B cell (primary cell): ENCODE measurements at regions not wholly inside any gene's neighbourhood (a gene's known extent, or its start where the extent isn't known, plus 50 kb on each side); places are given as distances from the start of the nearest gene placed in this dataset.
"Not testable (repeated sequence)": the region's sequence is repeated elsewhere in the genome, so short reads cannot be mapped to it uniquely, and the experiment has no call there.

Experiments
- ATAC-seq: fragments of 200-7000 bp; cut with Tn5 transposase; one replicate; pipeline ENCODE4 v1.10.0; 2021; ENCODE audit warnings: low read depth, mild to moderate bottlenecking, moderate number of reproducible peaks, moderate library complexity
- CTCF ChIA-PET: fragments of 350-600 bp; sonication (Branson Sonifier 250); formaldehyde crosslinking; loops from one replicate; lab custom pipeline; 2021; ENCODE audit warnings: antibody characterized with exemption, inconsistent platforms; lab: Charles Lee
- POLR2A ChIA-PET: fragments of 350-600 bp; sonication (Branson Sonifier 250); formaldehyde crosslinking; loops from one replicate; lab custom pipeline; 2021; ENCODE audit warnings: antibody characterized with exemption; lab: Charles Lee
- DNase-seq: peaks from one replicate; pipeline ENCODE4 v3.0.0; 2013
- H2AFZ ChIP-seq: 2 replicates; pipeline ENCODE4 v1.6.1; 2012; ENCODE audit warnings: mild to moderate bottlenecking, low read depth, low read length; ENCODE audit not compliant: insufficient read depth, poor library complexity, severe bottlenecking
- H3K27ac ChIP-seq, 2 donors: 1 replicate in 1 of 2; 2 replicates in 1 of 2; pipeline ENCODE4 v1.5.1; 2012 to 2013; ENCODE audit warnings: low read length in 2 of 2, mild to moderate bottlenecking in 2 of 2, moderate library complexity in 1 of 2
- H3K27me3 ChIP-seq, 4 experiments: fragments of 200-600 bp in 1 of 4; sonication (generic) in 1 of 4; replicated peaks in 1 of 4; 1 replicate in 2 of 4; 2 replicates in 2 of 4; pipeline versions ENCODE4 v1.6.1 to v1.7.0; 2013 to 2016; ENCODE audit warnings: low read length in 3 of 4, mild to moderate bottlenecking in 2 of 4, mixed read lengths in 1 of 4, moderate library complexity in 1 of 4; ENCODE audit not compliant: insufficient read depth in 4 of 4, control insufficient read depth in 3 of 4; ENCODE audit errors: control extremely low read depth in 1 of 4
- H3K36me3 ChIP-seq, 2 experiments: replicated peaks in 1 of 2; 1 replicate in 1 of 2; 2 replicates in 1 of 2; pipeline versions ENCODE4 v1.6.1 to v1.7.1; 2013; ENCODE audit warnings: low read length in 1 of 2; ENCODE audit not compliant: insufficient read depth in 2 of 2, control insufficient read depth in 1 of 2; ENCODE audit errors: control extremely low read depth in 1 of 2, extremely low read depth in 1 of 2
- H3K4me1 ChIP-seq, 2 donors: fragments of 200-600 bp in 1 of 2; sonication (generic) in 1 of 2; 1 replicate in 1 of 2; 2 replicates in 1 of 2; pipeline versions ENCODE4 v1.5.1 to v1.6.1; 2013 to 2017; ENCODE audit warnings: low read length in 2 of 2; ENCODE audit not compliant: control insufficient read depth in 2 of 2, insufficient read depth in 2 of 2
- H3K4me2 ChIP-seq: replicated peaks from 2 replicates; pipeline ENCODE3; 2012; ENCODE audit warnings: mild to moderate bottlenecking, low read depth, low read length; ENCODE audit not compliant: poor library complexity, severe bottlenecking
- H3K4me3 ChIP-seq, 5 experiments: fragments of 200-600 bp in 1 of 5; sonication (generic) in 1 of 5; 1 replicate in 3 of 5; 2 replicates in 2 of 5; pipeline versions ENCODE4 v1.5.1 to v1.7.0; 2011 to 2016; ENCODE audit warnings: low read length in 4 of 5, mild to moderate bottlenecking in 4 of 5, low read depth in 2 of 5, control low read depth in 1 of 5, moderate library complexity in 1 of 5; ENCODE audit not compliant: insufficient read depth in 1 of 5; ENCODE audit errors: control extremely low read depth in 1 of 5, extremely low read depth in 1 of 5
- H3K79me2 ChIP-seq: fragments of 200-600 bp; sonication (generic); one replicate; pipeline ENCODE4 v1.6.0; 2016; ENCODE audit warnings: low read length; ENCODE audit not compliant: control insufficient read depth, insufficient read depth
- H3K9ac ChIP-seq: fragments of 200-600 bp; sonication (generic); 2 replicates; pipeline ENCODE4 v1.6.1; 2017; ENCODE audit warnings: mild to moderate bottlenecking, low read length, moderate library complexity
- H3K9me3 ChIP-seq, 3 donors: one replicate each; pipeline versions ENCODE4 v1.6.1 to v1.7.1; 2013; ENCODE audit warnings: low read length in 2 of 3; ENCODE audit not compliant: control insufficient read depth in 2 of 3, insufficient read depth in 1 of 3; ENCODE audit errors: control extremely low read depth in 1 of 3
- H4K20me1 ChIP-seq: 2 replicates; pipeline ENCODE4 v1.6.0; 2012; ENCODE audit warnings: mild to moderate bottlenecking, low read length; ENCODE audit not compliant: insufficient read depth, control insufficient read depth, poor library complexity, severe bottlenecking
- H3K27ac Mint-ChIP-seq: one replicate; pipeline ENCODE4 v1.8.0; 2021; ENCODE audit warnings: mixed read lengths
- H3K27me3 Mint-ChIP-seq: one replicate; pipeline ENCODE4 v1.8.0; 2021; ENCODE audit warnings: mixed read lengths
- H3K4me1 Mint-ChIP-seq: one replicate; pipeline ENCODE4 v1.8.0; 2021; ENCODE audit warnings: mixed read lengths
- H3K4me3 Mint-ChIP-seq: one replicate; pipeline ENCODE4 v1.8.0; 2021; ENCODE audit warnings: mixed read lengths
- H3K9me3 Mint-ChIP-seq: one replicate; pipeline ENCODE4 v1.8.0; 2022; ENCODE audit warnings: mixed read lengths; ENCODE audit not compliant: insufficient read depth
- EZH2 ChIP-seq: IDR thresholded peaks from 2 replicates; pipeline ENCODE4 v1.6.1; 2012; ENCODE audit warnings: borderline replicate concordance, low read depth, mild to moderate bottlenecking, moderate library complexity, low read length; ENCODE audit not compliant: insufficient read depth, poor library complexity, severe bottlenecking
- WGBS: methylation state at CpG from one replicate; pipeline ENCODE4 v1.1.5; 2013; ENCODE audit warnings: missing lambda C conversion rate; ENCODE audit not compliant: insufficient coverage; 5-methylcytosine and 5-hydroxymethylcytosine counted together
- intact Hi-C: fragments of 100-400 bp; cut with micrococcal nuclease; formaldehyde crosslinking; loops from one replicate; pipeline ENCODE4 v1.10.0; 2022
- TF ChIP-seq, protein P1 (sequence below): fragments of 200-600 bp; IDR thresholded peaks from one replicate; pipeline ENCODE4 v1.8.0; 2022; ENCODE audit warnings: antibody characterized with exemption, mild to moderate bottlenecking

DNA sequence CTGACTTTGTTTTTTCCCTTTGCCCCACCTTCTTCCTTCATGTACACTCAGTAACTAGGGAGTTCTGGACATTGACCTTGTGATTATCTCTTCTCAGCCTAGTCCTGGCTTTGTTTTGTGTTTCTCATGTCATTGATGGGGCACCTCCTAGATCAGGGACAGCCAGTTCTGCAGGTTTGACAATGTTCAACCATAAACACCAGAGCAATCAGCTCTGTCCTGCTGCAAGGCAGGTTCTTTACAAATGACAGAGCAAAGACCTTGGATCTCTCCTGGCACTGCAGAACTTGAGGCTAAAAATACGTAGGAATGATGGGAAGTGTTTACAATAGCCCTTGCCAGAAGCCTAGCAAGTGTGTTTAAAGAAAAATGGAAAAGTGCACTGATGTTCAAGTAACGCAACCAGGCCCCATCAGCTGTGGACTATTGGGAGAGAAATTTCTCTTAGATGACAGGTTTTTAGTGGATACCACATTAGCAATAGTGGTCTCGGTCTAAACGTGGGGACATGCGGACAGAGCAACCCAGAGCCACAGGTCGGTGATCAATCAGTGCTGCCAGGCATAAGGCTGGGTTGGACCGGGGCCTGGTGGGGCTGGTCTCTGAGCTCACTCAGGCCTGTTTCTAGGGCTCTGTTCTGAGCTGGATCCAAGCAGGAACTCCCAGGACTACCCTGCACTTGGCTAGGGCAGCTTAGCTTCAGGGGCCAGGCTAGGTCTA lies 76.8 kb downstream of the SOWAHC start:
- CTCF ChIA-PET = no interaction called here

DNA sequence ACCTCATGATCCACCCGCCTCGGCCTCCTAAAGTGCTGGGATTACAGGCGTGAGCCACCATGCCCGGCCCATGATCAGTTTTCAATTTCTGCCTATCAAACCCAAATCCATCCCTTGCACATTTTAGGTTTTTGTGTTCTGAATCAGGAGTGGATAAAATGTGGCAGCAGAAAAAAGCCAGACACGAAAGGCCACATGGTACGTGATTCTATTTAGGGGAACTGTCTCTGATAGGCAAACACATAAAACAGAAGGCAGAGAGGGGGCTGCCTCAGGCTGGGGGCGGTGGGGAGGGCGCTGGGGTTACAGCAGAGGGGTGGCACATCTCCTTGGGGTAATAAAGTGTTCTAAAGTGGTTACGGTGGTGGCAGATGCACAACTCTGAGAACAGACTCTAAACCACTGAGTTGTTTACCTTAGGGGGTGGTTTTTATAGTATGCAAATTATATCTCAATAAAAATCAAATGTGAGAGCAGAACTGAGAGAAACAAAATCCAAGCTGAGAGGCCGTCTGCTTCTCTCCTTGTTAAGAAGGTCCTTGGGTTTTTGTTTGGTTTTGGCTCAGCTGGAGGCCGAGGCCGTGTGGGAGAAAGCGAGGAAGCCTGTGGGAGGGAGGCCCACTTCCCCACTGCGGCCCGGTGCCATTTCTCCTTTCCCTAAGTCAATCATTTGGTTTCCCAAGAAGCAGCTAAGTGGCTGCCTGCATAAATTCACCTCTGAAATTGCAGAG lies 78.0 kb downstream of the SOWAHC start:
- no peak for ATAC-seq
- WGBS = 75% methylated on average over 6 of the region's 15 CpGs
- Histone ChIP-seq H3K27ac (no peak overlapping the region), H2AFZ (no peak overlapping the region), H3K36me3 (no peaks in the 10 kb centered on the region), H3K9me3 (no peaks in the 10 kb centered on the region), H3K4me1 (no peaks in the 10 kb centered on the region), H3K79me2 (no peaks in the 10 kb centered on the region), H3K9ac (no peak overlapping the region), H3K4me3 (no peak overlapping the region), H3K4me2 (no peak overlapping the region), H3K27me3 (no peaks in the 10 kb centered on the region), H4K20me1 (no peaks in the 10 kb centered on the region)
- ChIA-PET CTCF (no interaction called here), POLR2A (no interaction called here)
- Mint-ChIP-seq H3K4me3 (no peak overlapping the region), H3K27ac (no peak overlapping the region), H3K9me3 (peaks cover 2% of the 10 kb centered on the region), H3K27me3 (no peaks in the 10 kb centered on the region), H3K4me1 (no peaks in the 10 kb centered on the region)
- TF ChIP-seq, protein P1, sequence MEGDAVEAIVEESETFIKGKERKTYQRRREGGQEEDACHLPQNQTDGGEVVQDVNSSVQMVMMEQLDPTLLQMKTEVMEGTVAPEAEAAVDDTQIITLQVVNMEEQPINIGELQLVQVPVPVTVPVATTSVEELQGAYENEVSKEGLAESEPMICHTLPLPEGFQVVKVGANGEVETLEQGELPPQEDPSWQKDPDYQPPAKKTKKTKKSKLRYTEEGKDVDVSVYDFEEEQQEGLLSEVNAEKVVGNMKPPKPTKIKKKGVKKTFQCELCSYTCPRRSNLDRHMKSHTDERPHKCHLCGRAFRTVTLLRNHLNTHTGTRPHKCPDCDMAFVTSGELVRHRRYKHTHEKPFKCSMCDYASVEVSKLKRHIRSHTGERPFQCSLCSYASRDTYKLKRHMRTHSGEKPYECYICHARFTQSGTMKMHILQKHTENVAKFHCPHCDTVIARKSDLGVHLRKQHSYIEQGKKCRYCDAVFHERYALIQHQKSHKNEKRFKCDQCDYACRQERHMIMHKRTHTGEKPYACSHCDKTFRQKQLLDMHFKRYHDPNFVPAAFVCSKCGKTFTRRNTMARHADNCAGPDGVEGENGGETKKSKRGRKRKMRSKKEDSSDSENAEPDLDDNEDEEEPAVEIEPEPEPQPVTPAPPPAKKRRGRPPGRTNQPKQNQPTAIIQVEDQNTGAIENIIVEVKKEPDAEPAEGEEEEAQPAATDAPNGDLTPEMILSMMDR = no peak
- TF ChIP-seq EZH2 = no peak
- intact Hi-C loops = no loop called here
- no peak for DNase-seq

More for the DNA sequence above, 76.8 kb downstream of the SOWAHC start:
- H2AFZ ChIP-seq = no peak overlapping the region
- no peak overlapping the region for H3K9ac ChIP-seq
- H3K9me3 ChIP-seq = no peaks in the 10 kb centered on the region
- no peaks in the 10 kb centered on the region for H3K4me1 Mint-ChIP-seq
- no peak overlapping the region for H3K4me3 ChIP-seq
- POLR2A ChIA-PET = no interaction called here
- H3K27ac Mint-ChIP-seq = no peak overlapping the region
- ATAC-seq (no peak), DNase-seq (no peak)
- no peak overlapping the region for H3K27ac ChIP-seq
- H3K4me1 ChIP-seq = no peaks in the 10 kb centered on the region
- H3K27me3 ChIP-seq = no peaks in the 10 kb centered on the region
- TF ChIP-seq, protein P1 = no peak
- no peak for TF ChIP-seq EZH2
- no peaks in the 10 kb centered on the region for H4K20me1 ChIP-seq
- 74% methylated on average over 7 of the region's 7 CpGs for WGBS
- H3K36me3 ChIP-seq = no peaks in the 10 kb centered on the region
- H3K4me3 Mint-ChIP-seq = no peak overlapping the region
- intact Hi-C loops = no loop called here
- no peaks in the 10 kb centered on the region for H3K27me3 Mint-ChIP-seq
- H3K4me2 ChIP-seq = no peak overlapping the region
- peaks cover 2% of the 10 kb centered on the region for H3K9me3 Mint-ChIP-seq
- no peaks in the 10 kb centered on the region for H3K79me2 ChIP-seq

DNA sequence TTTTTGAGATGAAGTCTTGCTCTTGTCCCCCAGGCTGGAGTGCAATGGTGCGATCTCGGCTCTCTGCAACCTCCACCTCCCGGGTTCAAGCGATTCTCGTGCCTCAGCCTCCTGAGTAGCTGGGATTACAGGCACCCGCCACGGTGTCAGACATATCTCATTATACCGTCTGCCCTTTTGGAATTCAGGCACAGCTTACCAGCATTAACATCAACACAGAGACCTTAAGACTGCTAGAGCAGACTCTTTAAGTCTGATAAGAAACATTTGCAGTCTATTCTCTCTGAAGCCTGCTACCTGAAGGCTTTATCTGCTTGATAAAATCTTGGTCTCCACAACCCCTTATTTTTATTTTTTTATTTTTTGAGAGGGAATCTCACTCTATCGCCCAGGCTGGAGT lies 78.7 kb downstream of the SOWAHC start:
- H3K36me3 ChIP-seq, H2AFZ ChIP-seq, H3K27me3 Mint-ChIP-seq, H3K27ac Mint-ChIP-seq, CTCF ChIA-PET, H3K9ac ChIP-seq, H3K9me3 Mint-ChIP-seq, H3K9me3 ChIP-seq, H3K4me3 ChIP-seq, H3K79me2 ChIP-seq, intact Hi-C loops, H3K4me2 ChIP-seq, H3K27me3 ChIP-seq, H3K4me3 Mint-ChIP-seq, H3K4me1 Mint-ChIP-seq, H3K27ac ChIP-seq, POLR2A ChIA-PET, H3K4me1 ChIP-seq, H4K20me1 ChIP-seq, DNase-seq, ATAC-seq: not testable (repeated sequence)
- 80% methylated on average over 8 of the region's 9 CpGs for WGBS
